ENCODE measurements at regions not wholly inside any gene's neighbourhood (a gene's known extent, or its start where the extent isn't known, plus 50 kb on each side); places are given as distances from the start of the nearest gene placed in this dataset.
A peak's percentile ranks its signal among the peaks of the same experiment; 100 is the strongest.
"Not testable (repeated sequence)": the region's sequence is repeated elsewhere in the genome, so short reads cannot be mapped to it uniquely, and the experiment has no call there.

DNA sequence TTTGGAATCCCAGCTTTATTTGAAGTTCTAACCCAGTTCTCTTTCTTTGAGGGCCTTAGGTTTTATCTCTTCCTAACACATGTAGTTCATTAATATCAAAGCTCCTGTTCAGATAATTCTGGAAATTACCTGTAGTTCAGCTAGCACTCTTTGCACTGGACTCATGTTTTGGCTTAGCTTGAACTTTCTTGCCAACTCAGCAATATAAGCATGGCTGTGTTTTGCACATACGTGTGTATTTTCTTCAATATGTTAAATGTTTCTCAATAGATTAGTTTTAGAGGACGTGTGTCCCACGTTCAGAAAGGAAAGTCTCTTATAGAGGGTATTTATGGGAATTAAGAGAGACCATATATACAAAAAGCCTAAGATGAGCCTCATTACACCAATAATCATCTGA lies 271.8 kb upstream of the USP25 start:
- DNase-seq (ENCODE audit: low read depth): no peak
- no peak for TF ChIP-seq CTCF (IDR thresholded peaks at IDR 0.05; ENCODE audit: control insufficient read depth, extremely low read depth, insufficient read depth)
- H3K4me3 ChIP-seq (ENCODE audit: low read depth, low read length): no peak overlapping the region

GRCh38 chr21:15462092-15462491 lies 267.7 kb upstream of the USP25 start:
- DNase-seq (ENCODE audit: low read depth): no peak
- H3K4me3 ChIP-seq (ENCODE audit: low read depth, low read length): no peak overlapping the region
- TF ChIP-seq CTCF (IDR thresholded peaks at IDR 0.05; ENCODE audit: control insufficient read depth, extremely low read depth, insufficient read depth): no peak

GRCh38 chr21:15466329-15466728 lies 263.5 kb upstream of the USP25 start:
- DNase-seq (ENCODE audit: low read depth): no peak
- no peak overlapping the region for H3K4me3 ChIP-seq (ENCODE audit: low read depth, low read length)
- no peak for TF ChIP-seq CTCF (IDR thresholded peaks at IDR 0.05; ENCODE audit: control insufficient read depth, extremely low read depth, insufficient read depth)

GRCh38 chr21:15468368-15468767 lies 261.4 kb upstream of the USP25 start:
- H3K4me3 ChIP-seq (ENCODE audit: low read depth, low read length): no peak overlapping the region
- no peak for DNase-seq (ENCODE audit: low read depth)
- no peak for TF ChIP-seq CTCF (IDR thresholded peaks at IDR 0.05; ENCODE audit: control insufficient read depth, extremely low read depth, insufficient read depth)

- peak; percentile 2 for DNase-seq (ENCODE audit: low read depth)
- H3K4me3 ChIP-seq (ENCODE audit: low read depth, low read length): no peak overlapping the region
- TF ChIP-seq CTCF (IDR thresholded peaks at IDR 0.05; ENCODE audit: control insufficient read depth, extremely low read depth, insufficient read depth): no peak
Observed at GRCh38 chr21:15472108-15473040, 257.4 kb upstream of the USP25 start.

GRCh38 chr21:15477773-15478172 lies 252.0 kb upstream of the USP25 start:
- not testable (repeated sequence) for DNase-seq (ENCODE audit: low read depth); H3K4me3 ChIP-seq (ENCODE audit: low read depth, low read length)

DNA sequence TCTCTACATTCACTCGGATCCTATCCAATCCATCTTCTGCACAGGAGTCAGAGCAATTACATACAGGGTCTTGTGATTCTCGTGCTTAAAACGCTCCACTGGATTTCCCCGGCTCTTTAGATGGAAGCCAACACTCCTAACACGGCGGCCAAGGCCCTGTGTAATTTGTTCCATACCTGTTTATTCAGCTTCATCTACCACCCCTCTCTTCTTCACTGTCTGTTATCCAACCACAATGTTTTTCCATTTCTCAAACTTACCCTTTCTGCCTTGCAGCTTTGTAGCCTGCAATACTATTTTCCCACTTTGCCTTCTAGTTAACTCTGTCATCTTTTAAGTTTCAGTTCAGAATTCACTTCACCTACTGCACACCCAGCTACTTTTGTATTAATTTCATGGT lies 249.6 kb upstream of the USP25 start:
- no peak for DNase-seq (ENCODE audit: low read depth)
- no peak for TF ChIP-seq CTCF (IDR thresholded peaks at IDR 0.05; ENCODE audit: control insufficient read depth, extremely low read depth, insufficient read depth)
- H3K4me3 ChIP-seq (ENCODE audit: low read depth, low read length): no peak overlapping the region
